ENCODE measurements at regions not wholly inside any gene's neighbourhood (a gene's known extent, or its start where the extent isn't known, plus 50 kb on each side); places are given as distances from the start of the nearest gene placed in this dataset.

DNA sequence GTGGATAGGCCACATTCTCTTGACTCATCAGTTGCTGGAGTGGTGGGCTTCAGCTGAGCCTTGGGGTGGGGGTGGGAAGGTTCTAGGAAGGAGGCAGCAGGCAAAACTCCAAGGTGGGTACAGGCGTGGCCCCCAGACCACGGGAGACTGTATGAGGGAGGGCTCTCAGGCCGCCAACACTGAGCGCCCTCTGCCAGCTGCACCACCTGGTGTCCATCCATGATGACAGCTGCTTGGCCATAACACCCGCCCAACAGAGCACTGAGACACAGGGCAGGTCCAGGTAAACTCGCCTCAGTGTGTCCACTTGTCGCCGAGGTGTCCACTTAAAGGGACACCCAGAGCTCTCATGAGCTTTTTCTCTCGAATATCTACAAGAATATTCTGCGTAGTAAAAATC lies 133.5 kb downstream of the C16orf95 start:
- TF ChIP-seq, protein P1, sequence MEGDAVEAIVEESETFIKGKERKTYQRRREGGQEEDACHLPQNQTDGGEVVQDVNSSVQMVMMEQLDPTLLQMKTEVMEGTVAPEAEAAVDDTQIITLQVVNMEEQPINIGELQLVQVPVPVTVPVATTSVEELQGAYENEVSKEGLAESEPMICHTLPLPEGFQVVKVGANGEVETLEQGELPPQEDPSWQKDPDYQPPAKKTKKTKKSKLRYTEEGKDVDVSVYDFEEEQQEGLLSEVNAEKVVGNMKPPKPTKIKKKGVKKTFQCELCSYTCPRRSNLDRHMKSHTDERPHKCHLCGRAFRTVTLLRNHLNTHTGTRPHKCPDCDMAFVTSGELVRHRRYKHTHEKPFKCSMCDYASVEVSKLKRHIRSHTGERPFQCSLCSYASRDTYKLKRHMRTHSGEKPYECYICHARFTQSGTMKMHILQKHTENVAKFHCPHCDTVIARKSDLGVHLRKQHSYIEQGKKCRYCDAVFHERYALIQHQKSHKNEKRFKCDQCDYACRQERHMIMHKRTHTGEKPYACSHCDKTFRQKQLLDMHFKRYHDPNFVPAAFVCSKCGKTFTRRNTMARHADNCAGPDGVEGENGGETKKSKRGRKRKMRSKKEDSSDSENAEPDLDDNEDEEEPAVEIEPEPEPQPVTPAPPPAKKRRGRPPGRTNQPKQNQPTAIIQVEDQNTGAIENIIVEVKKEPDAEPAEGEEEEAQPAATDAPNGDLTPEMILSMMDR (IDR thresholded peaks at IDR 0.05), result no peak
- TF ChIP-seq POLR2A (IDR thresholded peaks at IDR 0.05) (no peak), POLR2AphosphoS5 (IDR thresholded peaks at IDR 0.05) (no peak)
